Caco-2 (cell line): ENCODE measurements at regions not wholly inside any gene's neighbourhood (a gene's known extent, or its start where the extent isn't known, plus 50 kb on each side); places are given as distances from the start of the nearest gene placed in this dataset.

Source experiments
- BruUV-seq: library from RNA; stranded (reverse); fragments of 400-500 nt; replicated peaks from 2 replicates; lab custom pipeline; 2021; lab: Mats Ljungman, UMichigan
- CTCF ChIA-PET: fragments of 300-600 bp; sonication (Branson Sonifier 250); formaldehyde crosslinking; loops from one replicate; lab custom pipeline; 2022; ENCODE audit warnings: antibody characterized with exemption; lab: Charles Lee
- POLR2A ChIA-PET: fragments of 300-600 bp; sonication (Branson Sonifier 250); formaldehyde crosslinking; loops from one replicate; lab custom pipeline; 2022; ENCODE audit warnings: antibody characterized with exemption; lab: Charles Lee
- DNase-seq, 2 experiments: peaks; one replicate each; pipeline versions ENCODE4 v3.0.0 to v3.0.0-alpha.2; 2020 to 2022
- H3K27me3 ChIP-seq: replicated peaks from 2 replicates; pipeline ENCODE4 v1.6.0; 2011; ENCODE audit warnings: low read length; ENCODE audit not compliant: control insufficient read depth, insufficient read depth
- H3K36me3 ChIP-seq: 2 replicates; pipeline ENCODE4 v1.5.1; 2011; ENCODE audit warnings: low read length; ENCODE audit not compliant: control insufficient read depth, insufficient read depth
- H3K4me1 ChIP-seq: fragments of 250-450 bp; sonication (Bioruptor Pico); 2 replicates; pipeline ENCODE4 v1.5.1; 2020; ENCODE audit warnings: mild to moderate bottlenecking
- H3K4me3 ChIP-seq: 2 replicates; pipeline ENCODE4 v1.5.1; 2011; ENCODE audit warnings: low read depth, mild to moderate bottlenecking, control low read depth, low read length
- H3K9me3 ChIP-seq: fragments of 250-450 bp; sonication (Bioruptor Pico); 2 replicates; pipeline ENCODE4 v1.5.1; 2020; ENCODE audit warnings: mild to moderate bottlenecking, moderate library complexity
- H3K27ac Mint-ChIP-seq: one replicate; pipeline ENCODE4 v1.8.0; 2022; ENCODE audit warnings: mixed read lengths; ENCODE audit not compliant: unreplicated experiment
- H3K27me3 Mint-ChIP-seq: one replicate; pipeline ENCODE4 v1.8.0; 2022; ENCODE audit warnings: mixed read lengths; ENCODE audit not compliant: insufficient read depth, unreplicated experiment
- H3K36me3 Mint-ChIP-seq: one replicate; pipeline ENCODE4 v1.8.0; 2022; ENCODE audit warnings: mild to moderate bottlenecking, mixed read lengths; ENCODE audit not compliant: insufficient read depth, unreplicated experiment
- H3K4me1 Mint-ChIP-seq: one replicate; pipeline ENCODE4 v1.8.0; 2022; ENCODE audit warnings: low read depth, mixed read lengths; ENCODE audit not compliant: unreplicated experiment
- H3K4me3 Mint-ChIP-seq: one replicate; pipeline ENCODE4 v1.8.0; 2022; ENCODE audit warnings: mild to moderate bottlenecking, moderate library complexity, mixed read lengths; ENCODE audit not compliant: unreplicated experiment
- H3K9me3 Mint-ChIP-seq: one replicate; pipeline ENCODE4 v1.8.0; 2022; ENCODE audit warnings: mixed read lengths; ENCODE audit not compliant: unreplicated experiment
- intact Hi-C: fragments of 100-400 bp; cut with micrococcal nuclease; formaldehyde crosslinking; loops from one replicate; pipeline ENCODE4 v1.10.0; 2022; ENCODE audit not compliant: unreplicated experiment
- TF ChIP-seq, protein P1 (sequence below), 2 experiments: fragments of 200-600 bp in 1 of 2; IDR thresholded peaks; 1 replicate in 1 of 2; 2 replicates in 1 of 2; pipeline versions ENCODE4 v1.5.1 to v1.8.0; 2011 to 2022; ENCODE audit warnings: antibody characterized with exemption in 1 of 2, control low read depth in 1 of 2, inconsistent platforms in 1 of 2, low read depth in 1 of 2, low read length in 1 of 2, mild to moderate bottlenecking in 1 of 2, moderate library complexity in 1 of 2; ENCODE audit not compliant: insufficient read depth in 1 of 2, severe bottlenecking in 1 of 2, unreplicated experiment in 1 of 2

GRCh38 chr12:61301817-61302216 lies 958.4 kb upstream of the USP15 start:
- no TSS peak for BruUV-seq
- H3K36me3 Mint-ChIP-seq: no peaks in the 10 kb centered on the region

GRCh38 chr12:61302282-61302681 lies 957.9 kb upstream of the USP15 start:
- Histone ChIP-seq H3K27me3 (no peaks in the 10 kb centered on the region), H3K4me3 (no peak overlapping the region), H3K36me3 (no peaks in the 10 kb centered on the region), H3K4me1 (no peaks in the 10 kb centered on the region), H3K9me3 (no peaks in the 10 kb centered on the region)
- Mint-ChIP-seq H3K4me1 (no peaks in the 10 kb centered on the region), H3K36me3 (no peaks in the 10 kb centered on the region), H3K4me3 (no peak overlapping the region), H3K27me3 (no peaks in the 10 kb centered on the region), H3K9me3 (no peaks in the 10 kb centered on the region), H3K27ac (no peak overlapping the region)
- TF ChIP-seq, protein P1, sequence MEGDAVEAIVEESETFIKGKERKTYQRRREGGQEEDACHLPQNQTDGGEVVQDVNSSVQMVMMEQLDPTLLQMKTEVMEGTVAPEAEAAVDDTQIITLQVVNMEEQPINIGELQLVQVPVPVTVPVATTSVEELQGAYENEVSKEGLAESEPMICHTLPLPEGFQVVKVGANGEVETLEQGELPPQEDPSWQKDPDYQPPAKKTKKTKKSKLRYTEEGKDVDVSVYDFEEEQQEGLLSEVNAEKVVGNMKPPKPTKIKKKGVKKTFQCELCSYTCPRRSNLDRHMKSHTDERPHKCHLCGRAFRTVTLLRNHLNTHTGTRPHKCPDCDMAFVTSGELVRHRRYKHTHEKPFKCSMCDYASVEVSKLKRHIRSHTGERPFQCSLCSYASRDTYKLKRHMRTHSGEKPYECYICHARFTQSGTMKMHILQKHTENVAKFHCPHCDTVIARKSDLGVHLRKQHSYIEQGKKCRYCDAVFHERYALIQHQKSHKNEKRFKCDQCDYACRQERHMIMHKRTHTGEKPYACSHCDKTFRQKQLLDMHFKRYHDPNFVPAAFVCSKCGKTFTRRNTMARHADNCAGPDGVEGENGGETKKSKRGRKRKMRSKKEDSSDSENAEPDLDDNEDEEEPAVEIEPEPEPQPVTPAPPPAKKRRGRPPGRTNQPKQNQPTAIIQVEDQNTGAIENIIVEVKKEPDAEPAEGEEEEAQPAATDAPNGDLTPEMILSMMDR (IDR thresholded peaks at IDR 0.05; ENCODE audit: insufficient read depth in 1 of 2, low read depth in 1 of 2, low read length in 1 of 2, severe bottlenecking in 1 of 2, unreplicated experiment in 1 of 2): no peak
- BruUV-seq: no TSS peak
- DNase-seq: no peak
- POLR2A ChIA-PET: no interaction called here
- CTCF ChIA-PET: no interaction called here
- intact Hi-C loops: no loop called here

More at GRCh38 chr12:61301817-61302216, 958.4 kb upstream of the USP15 start:
- no peaks in the 10 kb centered on the region for H3K4me1 Mint-ChIP-seq
- no peak overlapping the region for H3K4me3 Mint-ChIP-seq
- H3K9me3 ChIP-seq: no peaks in the 10 kb centered on the region
- no peaks in the 10 kb centered on the region for H3K4me1 ChIP-seq
- H3K27me3 Mint-ChIP-seq: no peaks in the 10 kb centered on the region
- CTCF ChIA-PET: no interaction called here
- intact Hi-C loops: no loop called here
- TF ChIP-seq, protein P1 (IDR thresholded peaks at IDR 0.05; ENCODE audit: insufficient read depth in 1 of 2, low read depth in 1 of 2, low read length in 1 of 2, severe bottlenecking in 1 of 2, unreplicated experiment in 1 of 2): no peak
- H3K27me3 ChIP-seq: no peaks in the 10 kb centered on the region
- no peaks in the 10 kb centered on the region for H3K36me3 ChIP-seq
- POLR2A ChIA-PET: no interaction called here
- DNase-seq: no peak
- no peaks in the 10 kb centered on the region for H3K9me3 Mint-ChIP-seq
- no peak overlapping the region for H3K4me3 ChIP-seq
- no peak overlapping the region for H3K27ac Mint-ChIP-seq

DNA sequence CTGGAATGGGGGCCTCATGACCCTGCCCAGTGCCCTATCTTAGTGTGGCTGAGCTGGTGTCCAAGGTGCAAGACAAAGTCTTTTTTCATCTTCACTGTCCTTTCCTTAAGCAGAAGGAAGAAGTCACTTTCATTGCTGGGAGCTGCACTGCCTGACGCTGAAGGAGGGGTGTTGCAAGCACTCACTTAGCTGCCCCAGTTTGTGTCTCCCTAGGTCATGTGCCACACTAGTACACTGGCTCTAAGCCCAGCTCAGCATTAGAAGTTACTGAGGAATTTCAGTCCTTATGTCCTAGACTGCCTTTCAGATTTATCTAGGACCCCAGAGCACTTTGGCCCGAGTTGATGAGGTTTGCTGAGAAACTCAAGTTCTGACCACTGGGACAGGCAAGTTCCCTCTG lies 952.0 kb upstream of the USP15 start:
- no peaks in the 10 kb centered on the region; the same call in 1 of the 2 replicates for H3K27me3 ChIP-seq
- H3K27ac Mint-ChIP-seq: no peak overlapping the region
- intact Hi-C loops: no loop called here
- CTCF ChIA-PET: no interaction called here
- H3K4me1 Mint-ChIP-seq: no peaks in the 10 kb centered on the region
- TF ChIP-seq, protein P1 (IDR thresholded peaks at IDR 0.05; ENCODE audit: insufficient read depth in 1 of 2, low read depth in 1 of 2, low read length in 1 of 2, severe bottlenecking in 1 of 2, unreplicated experiment in 1 of 2): no peak
- POLR2A ChIA-PET: no interaction called here
- H3K9me3 ChIP-seq: no peaks in the 10 kb centered on the region
- no peaks in the 10 kb centered on the region for H3K27me3 Mint-ChIP-seq
- no peaks in the 10 kb centered on the region for H3K4me1 ChIP-seq
- DNase-seq: no peak
- H3K4me3 ChIP-seq: no peak overlapping the region
- no peaks in the 10 kb centered on the region for H3K36me3 ChIP-seq
- H3K9me3 Mint-ChIP-seq: no peaks in the 10 kb centered on the region
- BruUV-seq: no TSS peak
- no peak overlapping the region for H3K4me3 Mint-ChIP-seq
- H3K36me3 Mint-ChIP-seq: no peaks in the 10 kb centered on the region
